HG02852 (cell line): ENCODE measurements at regions not wholly inside any gene's neighbourhood (a gene's known extent, or its start where the extent isn't known, plus 50 kb on each side); places are given as distances from the start of the nearest gene placed in this dataset.
A peak's percentile ranks its signal among the peaks of the same experiment; 100 is the strongest.
"Not testable (repeated sequence)": the region's sequence is repeated elsewhere in the genome, so short reads cannot be mapped to it uniquely, and the experiment has no call there.

Source experiments
- ATAC-seq: cut with Tn5 transposase; IDR thresholded peaks from one replicate; pipeline ENCODE4 v1.9.1; 2021; ENCODE audit warnings: mild to moderate bottlenecking, moderate library complexity; ENCODE audit not compliant: unreplicated experiment

DNA sequence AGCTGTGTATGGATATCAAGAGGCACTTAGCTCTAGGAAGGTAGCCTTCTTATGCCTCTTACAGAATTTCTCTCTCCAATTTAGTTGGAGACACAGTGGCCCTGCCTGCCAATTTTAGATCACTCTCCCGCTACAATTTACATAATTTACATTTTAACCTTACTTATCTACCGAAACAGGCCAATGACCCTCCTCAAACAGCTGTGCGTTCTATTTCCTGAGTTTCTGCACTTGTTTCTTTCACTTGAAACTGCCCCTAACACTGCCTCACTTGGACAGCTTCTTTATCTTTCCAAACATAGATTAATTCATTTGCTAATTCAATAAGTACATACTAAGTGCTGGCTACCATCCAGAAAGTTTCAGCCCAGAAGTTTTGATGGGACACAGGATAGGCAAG, 52.9 kb upstream of the HDDC2 start:
- ATAC-seq, result no peak

DNA sequence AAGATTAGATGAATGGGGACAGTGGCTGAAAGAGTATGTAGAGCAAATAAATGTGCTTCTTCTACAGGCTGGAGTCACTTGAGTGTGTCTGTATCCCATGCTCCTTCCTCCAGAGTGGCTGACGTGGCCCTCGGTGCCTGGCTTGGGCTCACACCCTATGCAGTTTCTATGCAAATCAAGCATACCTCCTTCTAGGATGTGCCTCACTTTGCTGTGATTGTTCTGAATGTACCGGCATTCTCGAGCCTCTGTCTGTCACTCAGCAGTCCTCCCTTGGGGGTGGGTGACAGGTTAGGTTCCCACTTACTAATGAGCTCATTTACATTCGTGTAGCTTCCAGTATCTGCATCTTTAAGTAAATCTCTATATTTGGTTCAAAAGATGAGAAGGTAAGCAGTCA, 55.1 kb upstream of the HDDC2 start:
- peak; percentile 63 for ATAC-seq

DNA sequence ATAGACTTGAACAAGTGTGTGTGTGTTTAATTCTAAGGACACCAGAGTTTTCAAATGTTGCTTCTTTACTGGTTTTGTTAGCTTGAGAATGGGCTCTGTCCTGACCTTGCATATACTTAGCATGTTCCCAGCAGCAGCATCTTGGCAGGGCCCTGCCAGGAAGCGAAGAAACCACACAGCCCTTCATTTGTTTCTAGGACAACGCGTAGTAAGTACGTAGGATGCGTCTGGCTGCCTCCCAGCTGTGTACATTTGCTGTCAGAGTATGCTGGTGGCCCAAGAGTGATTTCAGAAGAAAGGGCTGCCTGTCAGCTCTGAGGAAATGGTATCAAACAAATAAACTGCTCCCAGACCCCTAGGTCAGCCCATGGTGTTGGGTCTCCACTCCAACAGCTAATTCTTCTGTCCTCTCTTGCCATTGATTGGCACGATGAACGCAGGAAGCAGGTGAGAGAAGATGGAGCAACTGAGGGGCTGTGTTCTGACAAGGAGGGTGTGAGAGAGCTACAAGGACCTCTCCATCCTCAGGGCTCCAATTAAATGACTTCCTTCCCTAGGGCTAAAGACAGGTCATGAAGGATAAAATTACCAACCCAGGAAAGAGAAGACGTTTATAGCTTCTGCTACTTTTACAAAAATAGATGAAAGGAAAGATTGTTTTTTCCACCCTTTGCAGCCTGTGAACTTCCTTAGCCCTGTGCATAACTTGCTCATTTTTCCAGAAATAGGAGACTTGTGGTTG, 55.9 kb upstream of the HDDC2 start:
- peak; percentile 76 for ATAC-seq

DNA sequence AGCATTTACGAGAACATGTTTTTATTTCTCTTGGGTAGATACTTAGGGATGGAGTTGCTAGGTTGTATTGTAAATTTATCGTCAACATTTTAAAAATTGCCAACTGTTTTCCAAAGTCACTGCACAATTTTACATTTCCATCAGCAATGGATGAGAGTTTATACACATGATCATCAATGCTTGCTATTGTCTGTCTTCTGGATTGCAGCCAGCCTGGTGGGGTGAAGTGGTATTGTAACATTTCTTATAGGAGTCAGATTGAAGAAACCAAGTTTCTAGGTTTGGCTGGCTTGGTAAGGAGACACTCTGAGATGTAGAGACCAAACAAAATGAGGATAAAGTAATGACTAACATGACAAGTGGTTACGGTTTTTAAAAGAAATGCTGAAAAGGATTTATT, 57.1 kb upstream of the HDDC2 start:
- ATAC-seq, result no peak

DNA sequence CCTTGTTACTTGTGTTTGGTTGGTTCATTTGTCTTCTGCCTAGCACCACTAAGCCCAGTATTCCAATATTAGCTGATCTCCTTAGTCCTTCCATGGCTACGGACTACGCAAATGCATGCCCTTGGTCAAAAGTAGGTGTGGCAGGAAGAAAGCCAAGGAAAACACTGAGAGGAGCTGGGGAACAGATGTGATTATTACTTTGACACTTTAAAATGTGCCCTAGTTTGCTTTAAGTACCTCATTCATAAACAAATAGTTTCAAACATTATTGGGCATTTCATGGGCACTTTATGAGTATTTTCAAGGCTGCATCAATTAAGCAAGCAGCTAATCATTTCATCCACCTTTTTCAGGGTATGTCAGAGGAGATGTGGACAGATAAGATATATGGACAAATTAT, 60.1 kb upstream of the HDDC2 start:
- ATAC-seq, result no peak

DNA sequence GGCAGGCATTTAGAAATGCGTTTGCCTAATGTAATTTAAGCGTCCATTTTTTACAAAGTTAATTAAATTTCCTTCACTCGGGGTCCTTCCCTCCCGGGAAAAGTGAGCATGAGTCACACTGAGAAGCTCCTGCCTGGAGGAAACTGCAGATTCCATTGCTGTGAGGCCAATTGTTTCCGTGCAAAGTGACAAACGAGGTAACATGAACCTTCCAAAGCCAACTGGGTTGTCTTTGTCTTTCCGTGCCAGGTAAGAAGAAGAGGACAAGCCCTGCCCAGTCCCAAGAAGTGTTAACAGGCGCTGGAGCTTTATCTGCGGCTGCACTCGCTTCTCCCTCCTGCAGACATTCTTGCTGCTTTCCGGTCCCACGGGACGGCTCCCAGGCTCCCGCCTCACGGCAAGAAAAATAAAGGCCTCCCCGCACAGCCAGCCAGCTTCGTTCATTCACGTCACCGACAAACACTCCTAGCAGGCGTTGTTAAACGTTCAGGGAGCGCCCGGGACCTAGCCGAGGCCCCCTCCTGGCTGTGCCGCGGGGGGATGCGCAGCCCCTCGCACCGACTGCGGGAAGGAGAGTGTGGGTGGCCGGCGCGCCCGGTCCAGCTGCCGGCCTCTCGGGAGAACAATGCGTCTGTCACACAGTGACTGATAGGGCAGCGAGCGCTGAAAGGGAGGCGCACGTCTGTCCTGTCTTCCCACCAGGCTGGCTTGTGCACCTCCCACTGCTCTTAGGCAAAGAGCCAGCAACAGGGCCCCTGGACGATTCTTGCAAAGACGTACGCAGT, 61.5 kb upstream of the HDDC2 start:
- no peak for ATAC-seq

DNA sequence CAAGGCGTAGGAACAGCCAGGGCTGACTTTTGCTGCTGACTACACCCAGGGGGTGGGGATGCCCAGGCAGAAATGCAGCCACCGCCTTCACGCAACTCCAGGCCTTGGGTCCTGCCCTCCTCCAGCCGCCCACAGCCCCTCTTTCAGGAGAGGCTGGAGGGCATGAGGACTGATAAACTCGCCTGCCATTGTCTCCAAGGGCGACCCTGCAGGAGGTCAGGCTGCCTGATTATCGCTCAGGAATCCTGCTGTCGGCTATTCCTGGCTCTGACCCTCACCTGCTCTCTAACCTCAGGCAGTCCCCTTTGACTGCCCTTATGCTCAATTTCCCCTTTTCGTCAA, 62.0 kb upstream of the HDDC2 start:
- no peak for ATAC-seq

DNA sequence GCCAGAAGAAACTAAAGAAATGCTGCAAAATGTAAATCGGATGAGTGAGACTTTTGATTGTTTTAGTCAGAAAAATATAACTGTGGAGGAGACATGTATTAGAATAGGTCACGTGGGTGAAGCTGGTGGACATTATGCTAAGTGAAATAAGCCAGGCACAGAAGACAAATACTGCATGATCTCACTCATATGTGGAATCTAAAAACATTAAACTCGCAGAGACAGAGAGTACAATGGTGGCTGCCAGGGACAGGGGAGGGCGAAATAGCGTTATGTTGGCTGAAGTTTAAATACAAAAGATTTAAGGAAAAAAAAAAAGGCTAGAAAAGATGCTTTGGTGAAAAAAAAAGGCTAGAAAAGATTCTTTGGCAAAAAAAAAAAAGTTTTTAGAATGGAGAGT, 63.5 kb upstream of the HDDC2 start:
- ATAC-seq, result no peak

DNA sequence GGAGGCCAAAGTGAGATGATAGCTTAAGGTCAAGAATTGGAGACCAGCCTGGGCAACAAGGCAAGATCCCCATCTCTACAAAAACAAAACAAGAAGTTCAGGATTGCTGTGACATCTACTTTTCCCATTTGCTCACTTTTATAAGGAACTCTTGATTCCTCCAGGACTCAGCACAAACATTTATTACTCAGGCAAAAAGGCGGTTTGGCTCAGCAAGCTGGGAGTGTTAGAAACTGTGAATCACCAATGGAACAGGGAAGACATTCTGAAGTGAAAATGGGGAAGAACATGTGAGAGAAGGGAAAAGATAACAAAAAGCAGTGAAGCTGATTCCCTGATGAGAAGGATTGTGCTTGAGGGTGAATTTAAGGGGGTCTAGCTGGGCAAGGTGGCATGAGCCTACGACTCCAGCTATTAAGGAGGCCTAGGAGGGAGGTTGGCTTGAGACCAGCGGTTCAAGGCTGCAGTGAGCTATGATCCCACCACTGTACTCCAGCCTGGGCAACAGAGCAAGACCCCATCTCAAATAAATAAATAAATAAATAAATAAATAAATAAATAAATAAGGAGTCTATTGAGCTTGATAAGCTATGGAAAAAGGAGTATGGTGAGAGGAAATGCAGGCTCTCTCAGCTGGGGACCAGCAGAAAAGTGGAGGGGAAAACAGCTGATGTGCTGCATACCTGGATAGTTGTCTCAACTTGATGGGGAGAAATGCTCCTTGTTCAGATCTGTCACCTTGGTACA, 65.4 kb upstream of the HDDC2 start:
- ATAC-seq, result no peak

DNA sequence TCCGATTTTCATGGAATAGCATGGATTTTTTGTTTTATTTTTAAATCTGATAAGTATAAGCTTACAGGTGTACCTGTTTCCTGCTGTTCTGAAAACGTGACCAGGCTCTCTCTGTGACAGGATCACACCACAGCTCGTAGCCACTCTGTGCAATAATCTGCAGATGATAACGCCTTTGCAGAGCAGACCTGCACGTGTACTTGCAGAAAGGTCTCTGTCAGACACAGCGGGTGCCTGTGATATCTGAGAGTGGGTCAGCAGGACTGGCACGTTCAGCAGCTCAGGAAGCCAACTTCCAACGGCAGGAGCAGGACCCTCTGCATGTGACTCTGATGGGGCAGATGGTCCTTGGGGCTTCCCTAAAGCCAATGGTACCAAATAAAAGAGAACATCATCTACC, 68.6 kb upstream of the HDDC2 start:
- no peak for ATAC-seq

DNA sequence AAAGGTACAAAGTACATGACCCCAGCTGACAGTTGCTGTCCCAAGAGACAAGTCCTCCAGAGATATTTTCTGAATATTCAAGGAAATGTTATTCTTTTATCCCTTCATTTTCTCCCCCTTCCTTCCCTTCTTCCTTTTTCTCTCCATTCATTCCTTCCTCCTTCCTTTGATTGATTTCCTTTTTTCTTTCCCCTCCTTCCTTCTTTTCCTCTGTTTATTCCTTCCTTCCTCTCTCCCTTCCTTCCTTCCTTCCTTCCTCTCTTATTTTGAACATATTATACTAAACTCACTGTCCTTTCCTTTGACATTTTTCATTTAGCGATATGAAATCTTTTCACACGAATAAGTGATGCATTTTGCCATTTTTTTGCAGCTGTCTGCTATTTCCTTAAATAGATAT, 73.2 kb upstream of the HDDC2 start:
- no peak for ATAC-seq

DNA sequence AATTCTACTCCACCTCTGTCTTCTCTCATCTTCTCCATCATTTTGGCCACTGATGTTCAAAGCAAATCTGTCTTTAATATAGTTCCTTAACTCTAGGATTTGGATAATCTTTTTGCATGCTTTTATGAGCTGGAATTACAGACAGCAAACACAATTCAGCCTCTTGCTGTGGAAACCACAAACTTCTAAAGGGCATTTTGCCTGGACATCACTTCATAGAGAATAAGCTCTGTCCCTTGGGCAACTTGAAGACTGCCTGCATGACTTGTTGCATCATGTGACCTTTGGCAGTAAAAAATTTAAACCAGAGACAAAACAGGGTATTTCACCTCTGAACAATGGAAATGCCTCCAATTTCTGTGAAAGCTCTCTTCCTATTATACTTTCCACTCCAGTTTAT, 74.1 kb upstream of the HDDC2 start:
- ATAC-seq, result no peak

DNA sequence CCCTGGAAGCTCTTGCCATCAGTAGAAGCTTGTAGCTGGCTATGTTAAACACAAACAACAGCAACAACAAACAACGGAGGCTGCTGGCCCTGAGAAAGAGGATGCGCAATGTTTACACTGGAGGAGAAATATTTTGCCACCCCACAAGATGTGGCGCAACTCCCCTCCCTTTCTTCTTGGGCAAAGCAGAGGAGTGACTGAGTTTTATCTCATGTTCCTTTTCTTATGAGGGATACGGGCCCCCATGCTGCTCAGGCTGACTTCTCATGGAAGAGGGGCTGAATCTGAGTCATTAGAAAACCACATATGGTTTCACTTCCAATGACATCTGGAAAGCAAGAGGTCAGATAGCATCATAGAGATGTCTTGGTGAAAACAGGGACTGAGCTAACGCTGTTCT, 75.9 kb upstream of the HDDC2 start:
- ATAC-seq, result no peak

DNA sequence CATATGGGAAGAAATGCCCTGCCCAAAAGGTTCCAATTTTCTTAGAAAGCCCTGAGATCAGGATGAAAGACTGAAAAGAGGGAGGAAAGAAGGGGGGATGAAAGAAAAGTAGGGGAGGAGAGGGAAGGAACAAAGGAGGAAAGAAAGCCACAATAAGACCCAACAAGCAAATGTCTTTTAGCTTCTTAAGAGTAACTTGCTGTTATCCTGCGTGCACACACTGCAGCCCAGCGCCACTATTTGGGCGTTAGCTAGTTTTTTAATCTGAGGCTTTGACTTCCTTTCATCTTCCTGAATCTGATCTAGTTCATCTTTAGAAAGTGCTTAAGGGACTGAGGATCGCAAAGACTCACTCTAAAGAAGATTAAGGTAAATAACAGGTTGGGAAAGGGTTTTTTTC, 77.4 kb upstream of the HDDC2 start:
- ATAC-seq, result no peak

DNA sequence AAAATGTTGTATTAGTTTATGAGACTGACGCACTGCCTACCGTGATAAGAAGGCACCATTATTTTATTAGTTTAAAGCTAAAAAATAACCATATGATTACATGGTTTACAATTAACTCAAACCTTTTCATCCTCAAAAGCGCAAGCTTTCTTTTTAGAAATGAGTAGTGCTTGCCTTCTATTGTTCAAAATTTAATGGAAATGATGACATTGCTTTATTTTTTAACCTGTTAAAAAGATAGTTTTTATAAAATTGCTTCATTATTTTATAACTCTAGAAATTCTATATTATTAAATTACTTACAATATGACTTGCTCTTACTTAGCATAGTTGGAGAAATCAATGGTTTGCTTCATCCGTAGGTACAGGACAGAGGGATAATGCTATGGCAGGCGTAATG, 78.7 kb upstream of the HDDC2 start:
- no peak for ATAC-seq

DNA sequence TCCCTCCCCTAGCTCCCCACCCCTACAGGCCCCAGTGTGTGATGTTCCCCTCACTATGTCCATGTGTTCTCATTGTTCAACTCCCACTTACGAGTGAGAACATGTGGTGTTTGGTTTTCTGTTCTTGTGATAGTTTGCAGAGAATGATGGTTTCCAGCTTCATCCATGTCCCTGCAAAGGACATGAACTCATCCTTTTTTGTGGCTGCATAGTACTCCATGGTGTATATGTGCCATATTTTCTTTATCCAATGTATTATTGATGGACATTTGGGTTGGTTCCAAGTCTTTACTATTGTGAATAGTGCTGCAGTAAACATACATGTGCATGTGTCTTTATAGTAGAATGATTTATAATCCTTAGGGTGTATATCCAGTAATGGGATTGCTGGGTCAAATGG, 84.6 kb upstream of the HDDC2 start:
- not testable (repeated sequence) for ATAC-seq

DNA sequence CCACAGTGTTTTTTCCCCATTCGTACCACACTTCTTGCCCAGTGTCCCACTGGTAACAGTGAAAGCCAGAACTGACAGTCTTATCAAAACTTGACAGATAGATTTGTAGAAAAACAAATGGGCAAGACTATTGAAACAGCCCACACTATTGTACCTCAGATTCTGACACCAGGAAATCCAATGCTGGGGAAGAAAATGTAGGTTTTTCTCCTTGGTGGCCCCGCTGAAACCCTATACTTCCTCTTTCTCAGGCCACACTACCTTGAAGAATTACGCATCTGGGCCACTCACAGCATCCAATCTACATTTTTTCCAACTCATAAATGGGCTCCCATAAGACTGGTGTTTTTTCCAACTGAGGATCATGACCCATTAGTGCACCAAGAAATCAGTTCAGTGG, 90.9 kb upstream of the HDDC2 start:
- peak; percentile 79 for ATAC-seq

DNA sequence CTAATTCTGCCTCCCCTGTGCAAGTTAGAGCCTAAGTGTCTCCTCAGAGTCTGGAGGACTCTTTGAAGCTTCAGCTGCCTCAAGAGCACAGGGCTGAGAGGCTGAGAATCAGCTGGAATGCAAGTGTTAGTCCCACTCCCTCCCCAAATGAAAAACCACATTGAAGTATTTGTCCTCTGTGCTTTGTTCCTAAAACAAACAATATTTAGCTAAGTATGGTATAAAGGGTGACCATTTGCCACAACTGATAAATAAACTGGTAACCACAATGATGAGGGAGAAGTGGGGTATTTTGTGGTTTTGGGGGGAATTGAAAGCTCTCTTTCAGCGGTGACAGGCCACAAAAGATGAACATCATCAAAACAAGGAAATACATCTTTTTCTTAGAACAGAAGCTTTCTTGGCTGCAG, 91.7 kb upstream of the HDDC2 start:
- peak; percentile 42 for ATAC-seq

DNA sequence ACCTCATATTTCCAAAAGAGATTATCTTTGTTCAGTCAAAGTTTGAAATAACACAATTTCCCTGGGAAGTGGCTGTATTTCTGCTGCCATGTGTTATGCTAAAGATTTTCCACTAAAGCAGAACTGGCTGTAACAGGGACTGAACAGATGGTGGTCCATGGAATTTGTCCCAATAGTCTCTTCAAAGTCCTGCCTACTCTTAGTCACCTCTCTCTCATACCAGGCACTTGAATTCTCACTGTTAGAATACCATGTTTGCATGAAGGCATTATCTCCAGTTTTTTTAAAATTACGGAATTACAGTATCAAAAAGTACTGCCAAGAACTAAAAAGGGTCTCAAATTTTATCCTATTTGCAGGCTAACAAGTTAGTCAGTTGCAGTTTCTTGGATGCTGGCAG, 105.0 kb upstream of the HDDC2 start:
- ATAC-seq, result no peak

DNA sequence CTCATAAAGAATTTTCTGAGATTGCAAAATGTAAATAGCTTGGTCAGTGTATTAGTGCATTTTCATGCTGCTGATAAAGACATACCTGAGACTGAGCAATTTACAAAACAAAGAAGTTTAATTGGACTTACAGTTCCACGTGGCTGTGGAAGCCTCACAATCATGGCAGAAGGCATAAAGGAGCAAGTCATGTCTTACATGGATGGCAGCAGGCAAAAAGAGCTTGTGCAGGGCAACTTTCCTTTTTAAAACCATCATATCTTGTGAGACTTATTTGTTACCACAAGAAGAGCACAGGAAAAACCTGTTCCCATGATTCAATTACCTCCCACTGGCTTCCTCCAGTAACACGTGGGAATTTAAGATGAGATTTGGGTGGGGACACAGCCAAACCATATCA, 112.7 kb upstream of the HDDC2 start:
- no peak for ATAC-seq

DNA sequence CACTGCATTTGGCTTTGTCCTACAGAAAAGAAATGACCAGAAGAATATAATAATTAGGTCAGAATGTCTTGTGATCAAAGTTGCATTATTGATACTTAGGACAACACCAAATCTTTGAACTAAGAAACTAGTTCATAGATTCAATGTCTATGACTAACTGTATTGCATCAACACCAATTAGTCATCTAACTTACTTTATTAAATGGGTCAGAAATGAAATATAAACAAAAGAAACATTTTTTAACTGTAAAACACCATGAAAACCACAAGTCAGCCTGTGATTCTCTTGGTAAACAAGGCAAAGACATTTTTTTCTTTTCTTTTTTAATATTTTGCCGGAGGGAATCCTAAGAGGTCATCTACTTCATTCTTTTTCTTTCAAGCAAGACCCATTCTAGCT, 114.1 kb upstream of the HDDC2 start:
- ATAC-seq, result no peak

DNA sequence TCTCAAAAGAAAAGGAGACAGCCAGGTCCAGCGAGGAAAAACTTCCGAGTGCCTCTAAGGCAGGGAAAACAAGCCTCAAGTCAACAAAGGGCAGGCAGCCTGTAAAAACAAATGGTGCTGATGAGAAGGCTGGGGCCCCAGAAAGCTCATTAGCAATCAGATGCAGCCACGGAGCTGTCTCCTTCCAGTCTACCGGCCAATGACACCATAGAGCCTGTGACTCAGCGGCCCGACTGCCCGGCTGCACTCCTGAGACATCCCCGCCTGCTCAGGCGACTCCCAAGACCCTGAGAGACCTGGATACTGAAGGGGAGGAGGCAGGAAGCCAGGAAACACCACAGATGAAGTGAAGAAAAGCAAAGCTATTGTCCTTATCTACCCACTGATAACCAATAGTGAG, 120.1 kb upstream of the HDDC2 start:
- ATAC-seq, result no peak
